MCF 10A (cell line): ENCODE measurements at regions not wholly inside any gene's neighbourhood (a gene's known extent, or its start where the extent isn't known, plus 50 kb on each side); places are given as distances from the start of the nearest gene placed in this dataset.

ENCODE experiments used
- BruUV-seq: library from RNA; stranded (reverse); fragments of 400-500 nt; replicated peaks from 2 replicates; lab custom pipeline; 2021; lab: Mats Ljungman, UMichigan
- CTCF ChIA-PET: fragments of 300-600 bp; sonication (Branson Sonifier 250); formaldehyde crosslinking; extraction: SDS; loops from one replicate; lab custom pipeline; 2021; ENCODE audit warnings: antibody characterized with exemption, inconsistent platforms; lab: Yijun Ruan, JAX
- POLR2A ChIA-PET: fragments of 300-600, 350-650 bp; sonication (Branson Sonifier 250); formaldehyde crosslinking; extraction: SDS; loops from one replicate; lab custom pipeline; 2020; ENCODE audit warnings: antibody characterized with exemption, inconsistent platforms; lab: Yijun Ruan, JAX
- DNase-seq: peaks from one replicate; pipeline ENCODE4 v3.0.0-alpha.2; 2018; ENCODE audit not compliant: unreplicated experiment
- H3K27ac Mint-ChIP-seq: one replicate; pipeline ENCODE4 v1.8.0; 2022; ENCODE audit warnings: mild to moderate bottlenecking, low read depth, mixed read lengths; ENCODE audit not compliant: unreplicated experiment
- H3K27me3 Mint-ChIP-seq: one replicate; pipeline ENCODE4 v1.8.0; 2022; ENCODE audit warnings: mixed read lengths; ENCODE audit not compliant: insufficient read depth, unreplicated experiment
- H3K36me3 Mint-ChIP-seq: one replicate; pipeline ENCODE4 v1.8.0; 2022; ENCODE audit warnings: mild to moderate bottlenecking, moderate library complexity, mixed read lengths; ENCODE audit not compliant: insufficient read depth, unreplicated experiment
- H3K4me1 Mint-ChIP-seq: one replicate; pipeline ENCODE4 v1.8.0; 2022; ENCODE audit warnings: mixed read lengths; ENCODE audit not compliant: insufficient read depth, unreplicated experiment
- H3K4me3 Mint-ChIP-seq: one replicate; pipeline ENCODE4 v1.8.0; 2022; ENCODE audit warnings: mild to moderate bottlenecking, moderate library complexity, mixed read lengths; ENCODE audit not compliant: unreplicated experiment
- H3K9me3 Mint-ChIP-seq: one replicate; pipeline ENCODE4 v1.8.0; 2022; ENCODE audit warnings: mixed read lengths; ENCODE audit not compliant: unreplicated experiment
- CTCF ChIP-seq: fragments of 200-600 bp; IDR thresholded peaks from one replicate; pipeline ENCODE4 v1.8.0; 2022; ENCODE audit warnings: antibody characterized with exemption, mild to moderate bottlenecking; ENCODE audit not compliant: unreplicated experiment
- intact Hi-C: fragments of 100-400 bp; cut with micrococcal nuclease; formaldehyde crosslinking; loops from 2 replicates; pipeline ENCODE4 v1.14.1; 2022

GRCh38 chrY:15704906-15705305, 1180.6 kb downstream of the NLGN4Y start:
- TF ChIP-seq CTCF, result no peak
- Mint-ChIP-seq H3K36me3 (no peaks in the 10 kb centered on the region), H3K27me3 (no peaks in the 10 kb centered on the region), H3K9me3 (no peaks in the 10 kb centered on the region), H3K4me3 (no peak overlapping the region), H3K27ac (no peak overlapping the region), H3K4me1 (no peaks in the 10 kb centered on the region)
- DNase-seq, result no peak
- ChIA-PET CTCF (no interaction called here), POLR2A (no interaction called here)
- no TSS peak for BruUV-seq
- intact Hi-C loops, result no loop called here

GRCh38 chrY:15749533-15750433, 1225.5 kb downstream of the NLGN4Y start:
- no peak overlapping the region for H3K27ac Mint-ChIP-seq
- no peak overlapping the region for H3K4me3 Mint-ChIP-seq
- intact Hi-C loops, result no loop called here
- no peaks in the 10 kb centered on the region for H3K36me3 Mint-ChIP-seq
- TF ChIP-seq CTCF, result no peak
- BruUV-seq, result no TSS peak
- H3K4me1 Mint-ChIP-seq, result no peaks in the 10 kb centered on the region
- no peaks in the 10 kb centered on the region for H3K27me3 Mint-ChIP-seq
- H3K9me3 Mint-ChIP-seq, result no peaks in the 10 kb centered on the region
- DNase-seq, result no peak
- ChIA-PET POLR2A (no interaction called here), CTCF (no interaction called here)

GRCh38 chrY:15751001-15751400, 1226.7 kb downstream of the NLGN4Y start:
- Mint-ChIP-seq H3K36me3 (no peaks in the 10 kb centered on the region), H3K9me3 (no peaks in the 10 kb centered on the region), H3K4me3 (no peak overlapping the region), H3K27me3 (no peaks in the 10 kb centered on the region), H3K4me1 (no peaks in the 10 kb centered on the region), H3K27ac (no peak overlapping the region)
- ChIA-PET POLR2A (no interaction called here), CTCF (no interaction called here)
- intact Hi-C loops, result no loop called here
- TF ChIP-seq CTCF, result no peak
- no TSS peak for BruUV-seq
- DNase-seq, result no peak

- Mint-ChIP-seq H3K36me3 (no peaks in the 10 kb centered on the region), H3K4me3 (no peak overlapping the region), H3K27ac (no peak overlapping the region), H3K27me3 (no peaks in the 10 kb centered on the region), H3K9me3 (no peaks in the 10 kb centered on the region), H3K4me1 (no peaks in the 10 kb centered on the region)
- no peak for DNase-seq
- CTCF ChIA-PET, result no interaction called here
- no TSS peak for BruUV-seq
- POLR2A ChIA-PET, result no interaction called here
- intact Hi-C loops, result no loop called here
- no peak for TF ChIP-seq CTCF
These were observed 1231.9 kb downstream of the NLGN4Y start for GRCh38 chrY:15756266-15756665.
